NB4 (cell line): ENCODE measurements at regions not wholly inside any gene's neighbourhood (a gene's known extent, or its start where the extent isn't known, plus 50 kb on each side); places are given as distances from the start of the nearest gene placed in this dataset.
"Not testable (repeated sequence)": the region's sequence is repeated elsewhere in the genome, so short reads cannot be mapped to it uniquely, and the experiment has no call there.

Experiments used
- DNase-seq: peaks from one replicate; pipeline ENCODE4 v3.0.0; 2010; ENCODE audit warnings: low read depth
- H3K4me3 ChIP-seq: one replicate; pipeline ENCODE4 v1.5.1; 2011; ENCODE audit warnings: mild to moderate bottlenecking, low read depth, low read length, moderate library complexity
- MYC ChIP-seq: IDR thresholded peaks from 2 replicates; pipeline ENCODE4 v1.6.1; 2011; ENCODE audit warnings: low read depth, low read length
- POLR2A ChIP-seq: IDR thresholded peaks from 2 replicates; pipeline ENCODE4 v1.6.1; 2011; ENCODE audit warnings: mild to moderate bottlenecking; ENCODE audit not compliant: insufficient read length; ENCODE audit errors: extremely low read depth
- TF ChIP-seq, protein P1 (sequence below): IDR thresholded peaks from 2 replicates; pipeline ENCODE4 v1.6.1; 2011; ENCODE audit warnings: low read depth, low read length
- TF ChIP-seq, protein P2 (sequence below): IDR thresholded peaks from one replicate; pipeline ENCODE4 v1.5.1; 2012; ENCODE audit warnings: low read depth, low read length

GRCh38 chr10:53357587-53357986, 585.0 kb upstream of the MBL2 start:
- no peak overlapping the region for H3K4me3 ChIP-seq
- DNase-seq: no peak
- TF ChIP-seq POLR2A (no peak), MYC (no peak)
- TF ChIP-seq, protein P1, sequence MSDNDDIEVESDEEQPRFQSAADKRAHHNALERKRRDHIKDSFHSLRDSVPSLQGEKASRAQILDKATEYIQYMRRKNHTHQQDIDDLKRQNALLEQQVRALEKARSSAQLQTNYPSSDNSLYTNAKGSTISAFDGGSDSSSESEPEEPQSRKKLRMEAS: no peak
- TF ChIP-seq, protein P2, sequence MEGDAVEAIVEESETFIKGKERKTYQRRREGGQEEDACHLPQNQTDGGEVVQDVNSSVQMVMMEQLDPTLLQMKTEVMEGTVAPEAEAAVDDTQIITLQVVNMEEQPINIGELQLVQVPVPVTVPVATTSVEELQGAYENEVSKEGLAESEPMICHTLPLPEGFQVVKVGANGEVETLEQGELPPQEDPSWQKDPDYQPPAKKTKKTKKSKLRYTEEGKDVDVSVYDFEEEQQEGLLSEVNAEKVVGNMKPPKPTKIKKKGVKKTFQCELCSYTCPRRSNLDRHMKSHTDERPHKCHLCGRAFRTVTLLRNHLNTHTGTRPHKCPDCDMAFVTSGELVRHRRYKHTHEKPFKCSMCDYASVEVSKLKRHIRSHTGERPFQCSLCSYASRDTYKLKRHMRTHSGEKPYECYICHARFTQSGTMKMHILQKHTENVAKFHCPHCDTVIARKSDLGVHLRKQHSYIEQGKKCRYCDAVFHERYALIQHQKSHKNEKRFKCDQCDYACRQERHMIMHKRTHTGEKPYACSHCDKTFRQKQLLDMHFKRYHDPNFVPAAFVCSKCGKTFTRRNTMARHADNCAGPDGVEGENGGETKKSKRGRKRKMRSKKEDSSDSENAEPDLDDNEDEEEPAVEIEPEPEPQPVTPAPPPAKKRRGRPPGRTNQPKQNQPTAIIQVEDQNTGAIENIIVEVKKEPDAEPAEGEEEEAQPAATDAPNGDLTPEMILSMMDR: no peak

DNA sequence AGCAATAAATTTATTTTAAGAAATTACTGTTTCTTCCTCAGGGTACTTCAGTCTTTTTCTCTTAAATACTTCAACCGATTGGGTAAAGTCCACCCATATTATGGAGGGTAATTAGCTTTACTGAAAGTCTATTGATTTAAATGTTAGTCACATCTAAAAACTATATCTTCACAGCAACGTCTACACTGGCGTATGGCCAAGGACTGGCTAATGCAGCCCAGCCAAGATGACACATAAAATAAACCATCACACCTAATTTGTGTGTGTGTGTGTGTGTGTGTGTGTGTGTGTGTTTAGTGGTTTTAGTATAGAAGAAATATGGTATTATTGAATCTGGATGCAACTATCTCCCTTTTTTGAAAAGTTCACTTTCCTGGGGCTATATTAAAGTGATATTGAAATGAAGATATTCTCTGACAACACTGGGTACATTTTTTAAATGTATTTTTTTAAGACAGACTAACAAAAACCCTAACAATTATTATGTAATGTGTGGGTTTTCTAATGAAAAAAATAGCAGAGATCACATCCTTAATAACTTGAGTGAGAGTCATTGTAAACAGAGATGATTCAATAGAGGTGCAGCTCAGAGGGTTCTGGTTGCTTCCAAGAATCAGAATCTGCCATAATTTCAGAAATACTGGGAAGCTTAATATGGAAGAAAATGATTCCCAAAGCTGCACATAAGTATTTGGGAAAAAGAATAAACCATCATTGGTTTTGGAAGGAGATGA, 584.2 kb upstream of the MBL2 start:
- TF ChIP-seq, protein P2: no peak
- TF ChIP-seq, protein P1: no peak
- no peak overlapping the region for H3K4me3 ChIP-seq
- DNase-seq: no peak

- DNase-seq, H3K4me3 ChIP-seq: not testable (repeated sequence)
Observed at GRCh38 chr10:53342531-53342930, 569.9 kb upstream of the MBL2 start.

GRCh38 chr10:53338199-53338598, 565.6 kb upstream of the MBL2 start:
- DNase-seq: not testable (repeated sequence)

DNA sequence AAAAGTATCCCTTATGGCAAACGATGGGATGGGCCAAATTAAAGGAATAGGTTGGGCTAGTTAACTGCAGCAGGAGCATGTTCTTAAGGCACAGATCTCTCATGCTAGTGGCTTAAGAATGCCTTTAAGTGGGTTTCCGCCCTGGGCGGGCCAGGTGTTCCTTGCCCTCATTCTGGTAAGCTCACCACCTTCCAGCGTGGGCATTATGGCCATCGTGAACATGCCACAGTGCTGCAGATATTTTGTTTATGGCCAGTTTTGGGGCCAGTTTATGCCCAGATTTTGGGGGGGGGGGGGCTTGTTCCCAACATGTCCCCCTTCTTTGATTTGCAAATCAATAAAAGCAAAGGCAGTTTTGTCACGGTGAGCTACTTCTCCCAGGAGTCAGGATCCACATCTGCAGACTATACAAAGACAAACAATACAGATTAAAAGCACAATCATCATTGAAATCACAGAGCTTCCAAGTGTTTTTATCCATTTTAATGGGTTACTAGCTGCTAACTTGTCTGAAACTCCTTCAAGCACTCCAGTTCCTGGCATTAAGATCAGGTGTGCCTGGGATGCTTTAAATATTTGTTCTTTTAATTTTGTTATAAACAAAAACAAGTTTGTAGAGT, 563.3 kb upstream of the MBL2 start:
- DNase-seq, H3K4me3 ChIP-seq: not testable (repeated sequence)

More at GRCh38 chr10:53338199-53338598, 565.6 kb upstream of the MBL2 start:
- not testable (repeated sequence) for H3K4me3 ChIP-seq

DNA sequence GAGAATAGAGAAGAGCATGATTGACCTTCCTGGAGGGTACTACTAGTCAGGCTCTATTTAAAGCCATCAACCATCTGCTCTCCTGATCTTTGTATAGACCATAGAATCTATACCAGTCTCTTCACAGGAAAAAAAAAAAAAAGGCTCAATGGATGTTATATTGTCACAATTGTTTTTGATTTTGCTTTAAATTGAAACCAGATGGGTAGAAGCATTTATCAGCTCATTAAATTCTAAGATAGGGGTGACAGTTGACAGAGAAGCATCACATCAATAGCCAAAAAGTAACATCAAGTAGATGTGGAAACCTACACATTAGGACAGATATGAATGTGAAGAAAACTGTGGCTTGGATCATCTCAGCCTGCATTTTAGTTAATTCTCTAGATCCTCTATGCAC, 558.9 kb upstream of the MBL2 start:
- DNase-seq: no peak
- H3K4me3 ChIP-seq: no peak overlapping the region
- TF ChIP-seq, protein P2: no peak

GRCh38 chr10:53326401-53327305, 554.1 kb upstream of the MBL2 start:
- H3K4me3 ChIP-seq, DNase-seq: not testable (repeated sequence)

- TF ChIP-seq POLR2A (no peak), MYC (no peak)
- TF ChIP-seq, protein P1: no peak
- TF ChIP-seq, protein P2: no peak
- DNase-seq: no peak
- H3K4me3 ChIP-seq: no peak overlapping the region
Observed at GRCh38 chr10:53325066-53325465, 552.5 kb upstream of the MBL2 start.
